ENCODE measurements at regions not wholly inside any gene's neighbourhood (a gene's known extent, or its start where the extent isn't known, plus 50 kb on each side); places are given as distances from the start of the nearest gene placed in this dataset.
"Not testable (repeated sequence)": the region's sequence is repeated elsewhere in the genome, so short reads cannot be mapped to it uniquely, and the experiment has no call there.

- no peak for DNase-seq
Measured at GRCh38 chr12:105482951-105483350, 152.5 kb downstream of the C12orf75 start.

- no peak for DNase-seq
Measured at GRCh38 chr12:105483691-105484090, 153.2 kb downstream of the C12orf75 start.

GRCh38 chr12:105485321-105485910, 154.9 kb downstream of the C12orf75 start:
- no peak for DNase-seq

- DNase-seq = no peak
Measured at GRCh38 chr12:105485921-105486320, 155.4 kb downstream of the C12orf75 start.

GRCh38 chr12:105487963-105488362, 157.5 kb downstream of the C12orf75 start:
- DNase-seq = no peak

GRCh38 chr12:105492591-105493545, 162.4 kb downstream of the C12orf75 start:
- DNase-seq = no peak

- no peak for DNase-seq
Measured at GRCh38 chr12:105499205-105499604, 168.7 kb downstream of the C12orf75 start.

- not testable (repeated sequence) for DNase-seq
Measured at GRCh38 chr12:105500676-105501075, 170.2 kb downstream of the C12orf75 start.

- DNase-seq = no peak
Measured at GRCh38 chr12:105502426-105502930, 172.0 kb downstream of the C12orf75 start.

- DNase-seq = no peak
Measured at GRCh38 chr12:105503619-105504018, 173.1 kb downstream of the C12orf75 start.

GRCh38 chr12:105504286-105504685, 173.8 kb downstream of the C12orf75 start:
- no peak for DNase-seq

GRCh38 chr12:105506678-105507310, 176.3 kb downstream of the C12orf75 start:
- no peak for DNase-seq

GRCh38 chr12:105507311-105508038, 177.0 kb downstream of the C12orf75 start:
- no peak for DNase-seq

GRCh38 chr12:105508096-105508495, 177.6 kb downstream of the C12orf75 start:
- no peak for DNase-seq

GRCh38 chr12:105510526-105510925, 180.0 kb downstream of the C12orf75 start:
- no peak for DNase-seq

- DNase-seq = not testable (repeated sequence)
Measured at GRCh38 chr12:105512861-105513260, 182.4 kb downstream of the C12orf75 start.

GRCh38 chr12:105522166-105522825, 191.8 kb downstream of the C12orf75 start:
- DNase-seq = no peak

- no peak for DNase-seq
Measured at GRCh38 chr12:105523164-105524057, 192.9 kb downstream of the C12orf75 start.

- no peak for DNase-seq
Measured at GRCh38 chr12:105524961-105525360, 194.5 kb downstream of the C12orf75 start.

- no peak for DNase-seq
Measured at GRCh38 chr12:105534068-105534467, 203.6 kb downstream of the C12orf75 start.

- not testable (repeated sequence) for DNase-seq
Measured at GRCh38 chr12:105535033-105535432, 204.5 kb downstream of the C12orf75 start.

Measured in KG1 (cell line).